HK-2 (cell line): ENCODE measurements at regions not wholly inside any gene's neighbourhood (a gene's known extent, or its start where the extent isn't known, plus 50 kb on each side); places are given as distances from the start of the nearest gene placed in this dataset.

Experiments used
- DNase-seq: peaks from one replicate; pipeline ENCODE4 v3.0.0-alpha.2; 2018; ENCODE audit not compliant: unreplicated experiment

DNA sequence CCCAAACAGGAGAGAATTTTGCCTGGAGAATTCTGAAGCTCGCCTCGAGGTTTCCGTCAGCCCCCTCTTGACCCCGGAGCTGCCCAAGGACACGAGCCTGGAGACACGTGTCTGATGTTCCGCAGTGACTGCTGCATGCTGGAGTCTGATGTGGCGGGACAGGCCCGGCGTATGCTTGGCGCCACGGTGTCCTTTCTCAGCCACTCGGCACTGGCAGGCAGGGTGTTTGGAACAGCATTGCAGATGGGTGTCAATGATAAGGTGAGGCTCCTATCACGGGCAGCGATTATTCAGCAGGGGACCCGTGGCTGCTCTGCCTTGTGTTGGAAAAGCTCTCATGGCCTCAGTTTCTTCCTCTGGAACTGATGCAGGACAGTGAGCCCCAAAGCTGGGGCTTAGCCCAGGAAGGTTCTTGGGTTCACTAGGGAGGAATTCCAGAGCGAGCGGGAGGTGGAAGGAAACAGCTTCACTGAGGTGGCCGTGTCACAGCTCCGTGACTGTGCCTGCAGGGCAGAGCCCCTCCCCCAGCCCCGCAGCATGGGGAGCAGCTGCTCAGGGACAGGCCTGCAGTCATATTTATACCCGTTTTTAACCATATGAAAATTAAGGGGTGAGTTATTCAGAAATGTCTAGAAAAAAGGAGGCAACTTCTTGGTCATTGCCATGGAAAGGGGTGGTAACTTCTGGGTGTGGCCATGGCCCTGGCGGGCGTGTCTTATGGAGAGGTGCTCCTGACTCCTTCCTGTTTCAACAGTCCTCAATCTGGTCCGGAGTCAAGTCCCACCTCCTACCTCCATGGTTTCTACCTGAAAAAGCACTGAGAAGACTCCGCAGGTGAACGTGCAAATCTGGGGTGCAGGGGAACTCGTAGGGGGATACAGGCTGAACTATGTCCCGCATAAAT lies 123.4 kb downstream of the SIK1 start:
- DNase-seq: no peak

DNA sequence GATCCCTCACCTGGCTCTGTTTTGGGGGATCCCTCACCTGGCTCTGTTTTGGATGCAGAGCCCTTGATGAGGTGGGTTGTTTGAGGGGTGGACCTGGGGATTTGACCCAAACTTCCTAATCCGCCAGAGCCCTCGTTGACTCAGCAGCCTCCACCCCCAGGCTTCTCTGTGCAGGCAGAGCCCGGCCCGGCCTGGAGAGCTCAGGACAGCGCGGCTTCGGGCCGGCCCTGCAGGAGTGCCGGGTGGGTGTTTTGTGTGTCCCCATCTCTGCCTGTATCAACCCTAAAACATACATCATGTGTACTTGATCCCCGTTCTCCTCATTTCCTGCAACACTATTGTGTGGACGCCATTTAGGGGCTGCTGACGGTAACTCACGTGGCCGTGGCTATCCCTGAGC lies 124.2 kb downstream of the SIK1 start:
- DNase-seq: no peak

DNA sequence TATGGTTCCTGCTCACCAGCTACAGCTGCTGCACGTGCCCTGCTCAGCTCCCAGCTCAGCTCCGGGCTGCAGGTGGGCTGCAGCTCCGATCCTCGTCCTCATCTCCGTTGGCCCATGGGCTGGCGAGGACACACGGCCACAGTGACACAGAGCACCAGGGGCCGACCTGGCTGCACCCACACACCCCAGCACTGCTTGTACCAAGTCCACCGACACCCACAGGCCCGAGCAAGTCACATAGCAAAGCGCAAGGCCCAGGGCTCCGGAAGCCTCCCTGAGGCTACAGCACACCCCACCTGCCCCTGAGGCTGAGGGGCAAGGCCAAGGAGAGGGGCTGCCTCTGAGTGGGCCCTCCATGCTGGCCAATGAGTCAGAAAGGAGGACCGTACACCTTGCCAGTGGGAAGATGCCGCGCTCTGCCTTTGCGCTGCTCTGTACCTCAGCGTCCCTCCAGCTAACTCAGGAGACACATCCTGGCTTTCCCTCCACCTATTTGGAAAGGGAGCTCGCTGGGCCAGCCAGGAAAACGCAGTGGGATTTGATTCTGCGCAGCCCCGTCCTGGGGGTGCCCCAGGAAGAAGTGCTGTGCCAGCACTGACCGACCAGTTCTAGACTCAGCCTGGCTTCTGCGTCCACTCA lies 124.8 kb downstream of the SIK1 start:
- DNase-seq: no peak

DNA sequence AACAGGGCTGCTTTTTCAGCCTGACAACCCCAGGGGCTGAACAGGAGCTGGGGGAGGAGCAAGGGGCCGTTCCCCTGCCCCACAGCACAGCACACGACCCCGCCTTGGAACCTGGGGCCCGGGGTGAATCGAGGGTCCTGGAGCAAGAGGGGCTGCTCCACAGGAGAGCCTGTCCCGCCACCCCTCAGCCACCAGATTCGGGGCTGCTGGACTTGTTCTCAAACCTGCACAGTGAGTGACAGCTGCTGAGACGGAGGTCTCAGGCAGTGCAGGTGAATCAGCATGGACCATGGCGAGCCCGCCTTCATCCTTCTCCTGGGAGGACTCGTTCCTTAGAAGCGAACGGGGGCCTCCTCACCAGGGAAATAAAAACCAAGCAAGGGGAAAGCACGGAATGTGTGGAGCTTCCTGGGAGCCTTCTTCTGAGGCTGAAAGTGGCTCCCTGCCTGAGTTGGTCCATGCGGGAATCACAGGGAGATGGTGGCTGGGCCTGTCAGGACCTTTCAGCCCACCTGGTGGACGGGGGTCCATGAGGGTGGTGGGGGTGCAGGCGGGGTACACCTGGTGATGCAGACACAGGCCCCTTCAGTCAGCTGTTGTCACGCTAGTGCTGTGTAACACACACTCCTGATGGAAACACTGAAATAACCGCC lies 125.4 kb downstream of the SIK1 start:
- no peak for DNase-seq

DNA sequence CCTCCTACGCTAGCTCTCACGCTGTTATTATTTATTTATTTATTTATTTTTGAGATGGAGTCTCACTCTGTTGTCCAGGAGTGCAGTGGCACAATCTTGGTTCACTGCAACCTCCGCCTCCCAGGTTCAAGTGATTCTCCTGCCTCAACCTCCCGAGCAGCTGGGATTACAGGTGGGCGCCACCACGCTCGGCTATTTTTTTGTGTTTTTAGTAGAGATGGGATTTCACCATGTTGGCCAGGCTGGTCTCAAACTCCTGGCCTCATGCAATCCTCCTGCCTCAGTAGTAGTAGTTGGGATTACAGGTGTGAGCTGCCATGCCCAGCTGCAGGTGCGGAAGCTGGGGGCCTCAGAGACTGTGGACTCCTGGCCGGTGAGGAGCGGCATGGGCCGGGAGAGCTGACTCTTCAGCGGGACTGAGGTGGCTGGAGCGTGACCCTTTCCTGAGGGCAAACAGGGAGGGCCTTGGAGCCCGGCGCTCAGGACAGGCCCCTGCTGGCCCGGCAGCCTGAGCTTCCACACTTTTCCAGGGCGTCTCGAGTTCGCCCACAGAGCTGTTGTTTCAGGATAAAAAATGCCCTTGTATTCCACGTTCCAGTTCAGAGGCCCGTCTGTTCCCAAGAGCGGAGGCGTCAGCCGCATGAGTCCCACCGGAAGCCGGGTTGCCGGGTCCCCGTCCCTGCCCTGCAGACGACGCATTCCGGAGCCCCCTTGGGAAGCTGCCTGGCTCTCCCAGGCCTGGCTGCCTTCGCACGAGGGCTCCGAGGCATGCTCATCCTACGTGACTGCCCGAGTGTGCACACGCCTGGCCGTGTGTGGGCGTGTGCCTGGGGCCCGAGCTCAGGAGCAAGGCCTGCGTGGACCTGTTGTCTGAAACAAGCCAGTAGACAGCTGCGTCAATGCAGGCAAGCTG lies 126.2 kb downstream of the SIK1 start:
- DNase-seq: no peak

DNA sequence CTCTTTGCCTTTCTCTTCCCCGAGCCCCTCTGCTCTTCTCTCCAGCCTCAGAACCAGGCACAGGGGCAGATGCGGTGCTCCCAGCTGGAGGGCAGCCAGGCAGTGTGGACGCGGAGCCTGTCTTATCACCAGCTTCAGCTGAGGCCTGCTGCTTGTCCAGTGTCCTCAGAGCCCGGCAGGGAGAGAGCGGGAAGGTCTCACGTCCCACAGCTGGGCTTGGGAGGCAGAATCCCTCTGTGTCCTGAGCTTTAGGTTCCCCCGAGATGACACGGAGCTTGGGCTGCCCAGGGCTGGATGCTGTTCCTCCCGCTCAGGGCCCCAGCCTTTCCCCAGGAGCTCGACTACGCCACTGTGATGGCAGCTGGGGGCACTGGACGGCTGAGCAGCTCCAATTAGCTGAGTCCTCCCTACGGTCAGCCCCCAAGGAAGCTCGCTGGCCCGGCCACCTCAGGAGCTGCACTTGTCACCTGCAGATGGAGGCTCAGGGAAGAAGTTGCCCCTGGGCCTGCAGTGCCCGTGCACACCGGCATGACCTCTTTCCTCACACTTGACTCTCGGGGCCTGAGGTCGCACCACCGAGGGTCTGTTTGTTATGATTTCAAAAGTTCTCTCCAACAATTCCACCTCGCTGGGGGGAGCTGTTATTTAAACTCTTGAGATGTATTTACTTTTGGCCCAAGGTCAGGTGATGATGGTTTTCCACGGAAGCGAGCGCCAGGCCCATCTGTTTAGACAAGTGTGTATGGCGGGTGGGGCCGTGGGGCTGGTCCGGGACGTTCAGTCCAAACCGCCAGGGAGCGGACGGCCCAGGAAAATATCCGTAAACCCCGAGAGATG lies 127.3 kb downstream of the SIK1 start:
- DNase-seq: no peak

DNA sequence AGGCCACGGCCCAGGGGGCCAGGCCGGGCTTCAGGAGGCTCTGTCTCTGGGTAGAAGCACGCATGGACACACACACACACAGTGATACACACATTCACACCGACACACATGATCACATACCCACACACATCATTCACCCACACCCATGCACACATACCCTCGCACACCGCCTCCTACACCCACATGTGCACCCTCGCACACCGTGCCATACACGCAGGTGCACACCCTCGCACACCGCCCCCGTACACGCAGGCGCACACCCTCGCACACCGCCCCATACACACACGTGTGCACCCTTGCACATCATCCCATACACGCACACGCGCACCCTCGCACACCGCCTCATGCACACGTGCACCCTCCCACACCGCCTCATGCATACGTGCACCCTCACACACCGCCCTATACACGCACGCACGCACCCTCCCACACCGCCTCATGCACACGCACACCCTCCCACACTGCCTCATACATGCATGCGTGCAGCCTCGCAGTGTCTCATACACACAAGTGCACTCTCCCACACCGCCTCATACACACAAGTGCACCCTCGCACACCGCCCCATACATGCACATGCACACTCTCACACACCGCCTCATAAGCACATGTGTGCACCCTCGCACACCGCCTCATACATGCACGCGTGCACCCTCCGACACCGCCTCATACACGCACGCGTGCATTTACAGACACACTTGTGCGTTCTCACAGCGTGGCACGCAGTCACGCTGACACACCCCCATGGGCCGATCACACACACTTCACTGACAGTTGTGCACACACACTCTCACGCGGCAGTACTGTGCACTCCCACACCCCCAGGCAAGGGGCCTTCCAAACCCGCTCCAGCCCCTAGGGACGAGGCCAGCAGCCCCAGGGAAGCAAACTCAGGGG lies 128.1 kb downstream of the SIK1 start:
- DNase-seq: no peak

DNA sequence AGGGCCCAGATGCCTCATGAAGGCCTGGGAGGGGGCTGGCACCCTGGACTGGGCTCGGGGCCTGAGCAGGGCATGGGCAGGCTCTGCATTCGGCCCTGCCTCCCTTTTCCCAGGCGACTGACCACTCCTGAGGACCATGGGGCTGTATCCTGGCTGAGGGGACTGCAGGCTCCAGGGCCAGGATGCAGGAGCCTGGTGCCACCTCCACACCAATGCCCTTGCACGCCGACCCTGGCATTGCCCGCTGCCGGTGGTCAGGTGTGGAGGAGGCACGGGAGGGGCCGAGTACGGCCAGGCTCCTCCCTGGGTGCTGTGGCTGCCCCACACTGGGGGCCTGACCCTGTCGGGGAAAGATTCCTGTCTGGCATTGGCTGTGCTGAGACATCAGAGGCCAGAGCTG lies 128.9 kb downstream of the SIK1 start:
- DNase-seq: no peak

DNA sequence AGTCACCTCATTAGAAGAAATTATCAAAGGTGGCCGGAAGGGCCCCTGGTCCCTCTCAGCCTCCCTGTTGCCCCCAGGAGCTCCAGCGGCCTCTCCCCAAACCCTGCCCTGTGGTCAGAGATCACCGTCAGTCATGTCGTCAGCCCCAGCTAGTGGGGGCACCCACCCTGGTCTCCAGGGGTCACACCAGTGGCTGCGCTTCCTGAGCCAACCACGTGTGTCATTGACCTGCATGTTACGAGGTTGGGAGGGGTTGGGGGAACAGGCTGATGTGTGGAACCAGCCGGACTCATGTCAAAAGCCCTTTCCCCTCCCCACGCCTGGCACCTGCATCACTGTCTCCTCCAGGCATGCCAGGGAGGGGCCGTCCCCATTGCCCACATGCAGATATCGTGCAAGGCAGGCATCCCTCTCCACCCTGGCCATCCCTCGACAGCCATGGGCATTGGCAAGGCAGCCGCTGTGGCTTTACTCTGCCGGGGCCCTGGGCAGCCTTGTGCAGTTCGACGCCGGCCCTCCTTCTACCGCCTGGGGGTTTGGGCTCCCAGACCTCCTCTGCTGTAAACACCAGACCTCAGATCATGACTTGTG lies 128.7 kb downstream of the CRYAA start:
- no peak for DNase-seq

DNA sequence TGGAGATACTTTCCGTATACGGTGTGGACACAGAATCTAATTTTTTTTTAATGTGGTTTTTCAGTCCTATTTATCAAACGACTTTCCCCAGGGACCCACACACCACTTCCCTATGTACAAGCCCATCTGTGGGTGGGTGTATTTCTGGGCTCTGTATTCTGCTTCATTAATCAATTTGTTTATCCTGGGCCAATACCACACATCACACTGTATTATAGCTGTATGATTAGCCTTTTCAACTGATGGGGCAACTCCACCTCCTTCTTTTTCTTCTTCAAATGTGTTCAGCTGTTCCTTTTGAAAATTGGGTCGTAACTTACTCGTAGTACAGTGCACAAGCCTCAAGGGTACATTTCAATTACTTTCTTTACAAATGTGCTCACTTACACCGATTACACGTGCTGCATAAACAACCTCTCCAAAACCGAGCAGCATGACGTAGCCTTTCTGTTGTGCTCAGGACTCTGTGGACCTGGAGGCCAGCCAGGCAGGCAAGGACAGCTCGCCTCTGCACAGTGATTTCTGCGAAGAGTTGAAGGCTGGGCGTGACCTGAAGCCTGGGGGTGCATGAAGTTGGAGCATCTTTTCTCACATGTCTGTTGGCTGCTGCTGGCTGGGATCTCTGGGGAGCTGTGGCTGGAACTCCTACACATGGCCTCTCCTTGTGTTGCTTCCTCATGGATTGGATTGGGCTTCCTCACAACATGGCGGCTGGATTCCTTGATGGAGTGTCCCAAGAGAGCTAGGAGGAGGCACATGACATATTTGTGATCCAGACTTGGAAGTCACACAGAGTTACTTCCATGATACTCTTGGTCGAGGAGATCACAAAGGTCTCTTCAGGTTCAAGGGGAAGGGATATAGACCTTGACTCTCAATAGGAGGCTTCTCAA lies 126.5 kb downstream of the CRYAA start:
- no peak for DNase-seq

DNA sequence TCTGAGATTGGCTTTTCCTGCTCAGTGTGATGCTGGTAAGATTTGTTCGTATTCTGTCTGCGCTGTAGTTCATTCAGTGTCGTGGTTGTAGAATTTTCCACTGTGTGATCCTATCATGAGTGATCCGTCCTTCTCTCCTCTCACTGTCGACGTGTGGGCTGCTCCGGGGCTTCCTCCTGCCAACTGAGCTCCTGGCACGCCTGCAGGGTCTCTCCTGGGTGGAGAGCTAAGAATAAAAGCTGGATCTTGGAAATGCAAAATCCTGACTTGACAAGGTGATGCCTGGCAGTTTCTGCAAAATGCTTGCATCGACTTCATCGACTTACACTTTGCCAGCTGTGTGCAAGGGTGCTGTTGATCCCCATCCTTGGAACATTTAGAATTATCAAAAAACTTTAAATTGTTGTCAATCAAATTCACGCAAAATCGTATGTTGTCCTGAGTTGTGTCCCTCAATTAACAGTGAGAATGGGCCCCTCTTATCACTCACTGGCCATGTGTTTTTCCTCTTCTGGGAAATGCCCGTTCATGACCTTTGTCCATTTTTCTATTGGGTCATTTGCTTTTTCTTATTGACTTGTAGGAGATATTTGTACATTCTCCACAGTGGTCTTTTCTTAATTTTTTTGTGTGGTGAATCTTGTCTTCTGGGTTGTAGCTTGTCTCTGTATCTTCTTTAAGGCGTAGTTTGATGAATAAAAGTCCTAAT lies 125.5 kb downstream of the CRYAA start:
- no peak for DNase-seq

DNA sequence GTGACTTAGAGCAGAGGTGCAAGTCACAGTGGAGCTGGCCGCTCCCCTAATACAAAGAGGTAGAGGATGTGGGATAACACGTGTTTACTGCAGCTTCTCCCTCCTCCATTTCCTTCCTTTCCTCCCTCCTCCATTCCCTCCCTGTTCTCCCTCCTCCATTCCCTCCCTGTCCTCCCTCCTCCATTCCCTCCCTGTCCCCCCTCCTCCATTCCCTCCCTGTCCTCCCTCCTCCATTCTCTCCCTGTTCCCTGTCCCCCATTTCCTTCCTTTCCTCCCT lies 124.0 kb downstream of the CRYAA start:
- no peak for DNase-seq

DNA sequence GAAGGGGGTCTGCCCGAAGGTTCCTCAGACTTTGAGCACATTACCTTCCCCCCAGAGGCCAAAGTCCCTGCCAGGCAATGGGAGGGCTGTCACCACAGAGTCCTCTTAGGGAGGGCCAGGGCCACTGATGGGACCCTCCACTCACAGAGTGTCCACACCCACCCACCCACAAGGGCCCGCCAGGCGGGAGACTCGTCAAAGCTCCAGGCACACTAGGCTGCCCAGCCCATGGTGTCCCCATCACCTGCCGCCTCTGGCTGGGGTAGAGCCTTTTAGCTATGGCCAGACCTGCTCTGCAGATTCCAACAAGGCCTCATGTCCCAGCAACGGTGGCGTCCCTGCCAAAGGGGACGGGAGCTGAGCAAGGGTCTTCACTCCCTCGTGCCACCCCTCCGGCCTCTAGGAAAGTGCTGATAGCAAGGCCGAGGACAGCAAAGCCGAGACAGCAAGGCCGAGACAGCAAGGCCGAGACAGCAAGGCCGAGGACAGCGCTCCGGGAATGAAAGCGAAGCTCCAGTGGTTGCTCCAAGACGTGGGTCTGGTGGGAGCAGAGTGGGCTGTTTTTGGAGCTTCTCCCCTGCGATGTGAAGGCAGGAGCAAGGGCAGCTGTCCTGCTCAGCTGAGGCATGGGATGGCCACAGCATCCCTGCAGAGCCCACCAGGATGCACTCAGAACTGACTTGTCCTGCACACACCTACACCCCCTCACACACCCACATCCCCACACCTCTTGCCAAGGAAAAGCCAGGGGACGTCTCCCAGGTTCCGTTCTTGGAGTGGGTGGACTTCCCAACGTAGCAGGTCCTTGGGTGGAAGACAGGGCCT lies 123.4 kb downstream of the CRYAA start:
- no peak for DNase-seq

DNA sequence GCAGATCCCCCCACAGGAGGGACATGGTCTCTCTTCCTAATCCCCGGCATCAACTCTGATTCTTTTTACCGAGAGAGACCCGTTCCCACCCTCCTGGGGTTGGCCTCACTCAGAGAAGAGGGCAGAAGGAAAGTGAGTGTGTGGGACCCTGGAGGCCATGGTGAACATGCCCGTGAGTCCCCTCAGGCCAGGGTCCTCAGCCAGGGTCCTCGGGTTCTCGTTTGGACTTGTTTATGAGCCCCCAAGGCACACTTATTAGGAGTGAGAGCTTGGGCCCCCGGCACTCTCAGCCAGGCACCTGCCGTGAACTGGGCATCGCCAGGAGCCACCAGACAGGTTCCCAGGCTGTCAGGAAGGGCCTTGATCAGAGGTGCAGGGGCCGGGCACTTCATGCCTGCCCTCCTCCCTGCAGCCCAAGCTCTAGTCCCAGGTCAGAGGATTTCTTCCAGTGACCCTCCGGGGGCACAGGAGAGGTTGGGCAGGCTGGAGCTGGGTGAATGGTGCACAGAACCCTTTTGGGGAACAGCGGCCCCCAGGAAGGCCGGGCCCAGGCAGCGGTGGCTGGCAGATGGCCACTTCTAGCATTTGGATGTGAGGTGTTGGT lies 122.6 kb downstream of the CRYAA start:
- no peak for DNase-seq

DNA sequence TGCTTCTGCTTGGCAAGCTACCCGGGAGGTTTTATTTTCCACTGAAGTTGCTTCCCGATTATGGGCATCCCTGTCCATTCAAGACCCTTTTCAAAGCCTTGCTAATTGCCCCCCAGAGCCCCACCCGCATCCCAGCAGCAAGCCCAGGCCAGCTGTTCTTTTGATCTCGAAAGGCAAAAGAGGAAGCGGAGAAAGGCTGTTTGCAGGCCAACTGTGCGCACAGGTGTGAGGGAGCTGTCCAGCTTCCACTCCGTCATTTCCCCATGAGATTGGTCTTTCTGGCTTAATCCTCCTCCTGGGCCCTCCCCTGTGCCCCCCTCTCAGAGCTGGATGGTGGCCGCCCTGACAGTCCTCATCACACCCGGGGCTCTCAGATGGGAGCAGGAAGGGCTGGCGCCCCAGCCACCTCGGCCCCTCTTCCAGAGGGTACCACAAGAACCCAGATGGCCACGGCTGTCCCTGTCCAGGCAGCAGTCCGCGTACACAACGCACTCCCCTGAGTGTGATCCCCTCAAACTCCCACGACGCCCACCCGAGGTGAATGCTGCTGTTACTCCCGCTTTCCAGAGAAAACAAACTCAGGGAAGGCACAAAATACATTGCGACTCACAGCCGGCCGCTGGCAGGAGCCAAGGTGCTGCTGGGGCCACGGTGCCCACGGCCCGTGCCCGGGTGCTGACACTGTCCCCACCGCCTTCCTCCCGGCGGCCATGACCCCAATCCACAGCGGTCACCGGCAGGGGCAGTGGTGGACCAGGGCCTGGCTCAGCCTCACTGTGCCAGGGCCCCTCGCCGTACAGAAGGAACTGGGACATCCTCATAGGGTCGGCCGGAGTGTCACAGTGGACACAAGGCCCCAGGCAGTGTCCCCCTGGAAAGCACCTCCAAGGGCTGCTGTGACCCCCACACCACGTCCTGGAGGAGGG lies 121.9 kb downstream of the CRYAA start:
- no peak for DNase-seq

DNA sequence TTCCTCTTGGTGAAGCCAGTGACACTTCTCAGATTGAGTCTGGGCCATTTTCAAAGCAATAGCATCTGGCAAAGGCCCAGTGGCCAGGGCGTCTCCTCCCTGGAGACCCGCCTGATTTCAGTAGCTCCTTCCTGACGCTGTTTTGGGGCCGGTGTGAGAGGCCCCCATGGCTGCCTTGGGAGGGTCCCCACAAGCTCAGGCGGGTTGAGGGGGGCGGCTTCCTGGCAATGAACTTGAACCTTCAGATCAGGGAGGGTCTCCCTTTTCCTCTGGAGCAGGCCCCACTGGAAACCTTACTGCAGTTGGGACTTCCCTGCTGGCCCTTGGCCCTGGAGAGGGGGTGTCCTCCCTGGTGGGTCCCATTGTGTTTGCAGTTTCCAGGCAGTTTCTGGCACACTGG lies 121.2 kb downstream of the CRYAA start:
- no peak for DNase-seq
